Testis (tissue), 2 donors: ENCODE measurements at regions not wholly inside any gene's neighbourhood (a gene's known extent, or its start where the extent isn't known, plus 50 kb on each side); places are given as distances from the start of the nearest gene placed in this dataset.
A peak's percentile ranks its signal among the peaks of the same experiment; 100 is the strongest.
"Not testable (repeated sequence)": the region's sequence is repeated elsewhere in the genome, so short reads cannot be mapped to it uniquely, and the experiment has no call there.

Experiments used
- DNase-seq: peaks from one replicate; pipeline ENCODE4 v3.0.0-alpha.2; 2019
- H3K27ac ChIP-seq, 2 donors: fragments of 200-600 bp; sonication (generic); one replicate each; pipeline ENCODE4 v1.5.1; 2019
- H3K27me3 ChIP-seq: fragments of 200-600 bp; sonication (generic); one replicate; pipeline ENCODE4 v1.5.1; 2019
- H3K36me3 ChIP-seq: fragments of 200-600 bp; sonication (generic); one replicate; pipeline ENCODE4 v1.5.1; 2017; ENCODE audit warnings: low read depth; ENCODE audit errors: missing control alignments
- H3K4me1 ChIP-seq: fragments of 200-600 bp; sonication (generic); one replicate; pipeline ENCODE4 v1.5.1; 2019
- H3K4me3 ChIP-seq, 2 donors: fragments of 200-600 bp; sonication (generic); one replicate each; pipeline ENCODE4 v1.5.1; 2017 to 2019
- H3K9me3 ChIP-seq: fragments of 200-600 bp; sonication (generic); one replicate; pipeline ENCODE4 v1.5.1; 2017
- CTCF ChIP-seq, 3 experiments: fragments of 450-650 bp in 2 of 3; fragments of 200-600 bp in 1 of 3; sonication (generic) in 1 of 3; IDR thresholded peaks; one replicate each; pipeline ENCODE4 v1.5.1; 2016 to 2019; ENCODE audit warnings: antibody characterized with exemption in 3 of 3, mild to moderate bottlenecking in 2 of 3, moderate library complexity in 1 of 3
- POLR2A ChIP-seq: fragments of 450-650 bp; IDR thresholded peaks from one replicate; pipeline ENCODE4 v1.6.1; 2017; ENCODE audit warnings: antibody characterized with exemption, mild to moderate bottlenecking, moderate library complexity
- whole genome bisulfite sequencing, 2 donors: methylation state at CpG; one replicate each; pipeline ENCODE4 v1.1.5; 2018; 5-methylcytosine and 5-hydroxymethylcytosine counted together
- intact Hi-C: fragments of 100-400 bp; cut with DNase I; formaldehyde crosslinking; loops from one replicate; pipeline ENCODE4 v1.15.1; 2023; ENCODE audit warnings: low total_unique reads

- WGBS, 2 donors, result 77 to 90% methylated on average over 5 of the region's 5 CpGs
- TF ChIP-seq POLR2A, result no peak
- TF ChIP-seq CTCF (IDR thresholded peaks at IDR 0.05), result no peak
- Histone ChIP-seq H3K4me1 (no peaks in the 10 kb centered on the region), H3K27me3 (no peaks in the 10 kb centered on the region), H3K27ac (no peak overlapping the region), H3K4me3 (no peak overlapping the region), H3K36me3 (no peaks in the 10 kb centered on the region), H3K9me3 (no peaks in the 10 kb centered on the region)
- intact Hi-C loops, result no loop called here
- DNase-seq, result no peak
These were observed 52.8 kb upstream of the CLDN24 start for GRCh38 chr4:183374950-183375555.

GRCh38 chr4:183376381-183376780 lies 54.2 kb upstream of the CLDN24 start:
- no peaks in the 10 kb centered on the region for H3K27me3 ChIP-seq
- WGBS, 2 donors, result 60 to 62% methylated on average over 21 of the region's 21 CpGs
- DNase-seq, result no peak
- intact Hi-C loops, result no loop called here
- no peaks in the 10 kb centered on the region for H3K36me3 ChIP-seq
- no peak overlapping the region for H3K27ac ChIP-seq
- no peaks in the 10 kb centered on the region for H3K9me3 ChIP-seq
- TF ChIP-seq POLR2A, result no peak
- no peak for TF ChIP-seq CTCF (IDR thresholded peaks at IDR 0.05)
- H3K4me1 ChIP-seq, result no peaks in the 10 kb centered on the region
- peak overlapping the region in 1 of 2 donors; percentile 13 for H3K4me3 ChIP-seq

GRCh38 chr4:183377491-183377890 lies 55.3 kb upstream of the CLDN24 start:
- Histone ChIP-seq H3K27me3 (no peaks in the 10 kb centered on the region), H3K4me1 (no peaks in the 10 kb centered on the region), H3K27ac (no peak overlapping the region), H3K36me3 (no peaks in the 10 kb centered on the region), H3K9me3 (no peaks in the 10 kb centered on the region), H3K4me3 (no peak overlapping the region)
- no peak for TF ChIP-seq POLR2A
- TF ChIP-seq CTCF (IDR thresholded peaks at IDR 0.05), result no peak
- intact Hi-C loops, result no loop called here
- DNase-seq, result no peak
- WGBS, 2 donors, result 95 to 97% methylated on average over 4 to 5 of the region's 5 CpGs

GRCh38 chr4:183378347-183378746 lies 56.1 kb upstream of the CLDN24 start:
- H3K4me1 ChIP-seq, intact Hi-C loops, DNase-seq, H3K9me3 ChIP-seq, H3K36me3 ChIP-seq, H3K27ac ChIP-seq, H3K4me3 ChIP-seq, H3K27me3 ChIP-seq: not testable (repeated sequence)
- 95 to 96% methylated on average over 7 of the region's 7 CpGs for WGBS, 2 donors

- intact Hi-C loops, result no loop called here
- no peak overlapping the region for H3K27ac ChIP-seq
These were observed 58.7 kb upstream of the CLDN24 start for GRCh38 chr4:183380901-183381300.

More at GRCh38 chr4:183380901-183381300, 58.7 kb upstream of the CLDN24 start:
- DNase-seq, result no peak
- no peaks in the 10 kb centered on the region for H3K27me3 ChIP-seq
- no peaks in the 10 kb centered on the region for H3K9me3 ChIP-seq
- H3K4me3 ChIP-seq, result no peak overlapping the region
- H3K36me3 ChIP-seq, result no peaks in the 10 kb centered on the region
- H3K4me1 ChIP-seq, result no peaks in the 10 kb centered on the region
- WGBS, 2 donors, result 83 to 87% methylated on average over 4 of the region's 4 CpGs
- TF ChIP-seq CTCF (IDR thresholded peaks at IDR 0.05) (no peak), POLR2A (no peak)
